ENCODE measurements at regions not wholly inside any gene's neighbourhood (a gene's known extent, or its start where the extent isn't known, plus 50 kb on each side); places are given as distances from the start of the nearest gene placed in this dataset.

GRCh38 chr2:12841021-12841420 lies 124.3 kb downstream of the TRIB2 start:
- no peak for TF ChIP-seq POLR2AphosphoS5 (IDR thresholded peaks at IDR 0.05)
- no peak for TF ChIP-seq POLR2A (IDR thresholded peaks at IDR 0.05)
